HUES64 (cell line): ENCODE measurements at regions not wholly inside any gene's neighbourhood (a gene's known extent, or its start where the extent isn't known, plus 50 kb on each side); places are given as distances from the start of the nearest gene placed in this dataset.

Source experiments
- H3K27ac ChIP-seq: 2 replicates; pipeline ENCODE4 v1.7.0; 2013; ENCODE audit warnings: low read depth, low read length, inconsistent platforms
- H3K27me3 ChIP-seq: 2 replicates; pipeline ENCODE4 v1.6.1; 2013; ENCODE audit warnings: mild to moderate bottlenecking, low read length; ENCODE audit not compliant: insufficient read depth
- H3K36me3 ChIP-seq: 2 replicates; pipeline ENCODE4 v1.6.1; 2013; ENCODE audit warnings: mild to moderate bottlenecking, low read length; ENCODE audit not compliant: insufficient read depth
- H3K4me1 ChIP-seq: 2 replicates; pipeline ENCODE4 v1.6.1; 2013; ENCODE audit warnings: mild to moderate bottlenecking, low read length, moderate library complexity; ENCODE audit not compliant: insufficient read depth
- H3K4me3 ChIP-seq: 2 replicates; pipeline ENCODE4 v1.5.1; 2013; ENCODE audit warnings: mild to moderate bottlenecking, low read length, moderate library complexity
- H3K9ac ChIP-seq: 2 replicates; pipeline ENCODE4 v1.6.1; 2013; ENCODE audit warnings: mild to moderate bottlenecking, low read depth, low read length
- H3K9me3 ChIP-seq: 2 replicates; pipeline ENCODE4 v1.6.1; 2013; ENCODE audit warnings: low read depth, low read length; ENCODE audit not compliant: insufficient read depth
- WGBS: fragments of 150-250, 120-280 bp; methylation state at CpG from one replicate; pipeline ENCODE4 v1.1.7; 2013; ENCODE audit warnings: missing lambda C conversion rate; 5-methylcytosine and 5-hydroxymethylcytosine counted together

DNA sequence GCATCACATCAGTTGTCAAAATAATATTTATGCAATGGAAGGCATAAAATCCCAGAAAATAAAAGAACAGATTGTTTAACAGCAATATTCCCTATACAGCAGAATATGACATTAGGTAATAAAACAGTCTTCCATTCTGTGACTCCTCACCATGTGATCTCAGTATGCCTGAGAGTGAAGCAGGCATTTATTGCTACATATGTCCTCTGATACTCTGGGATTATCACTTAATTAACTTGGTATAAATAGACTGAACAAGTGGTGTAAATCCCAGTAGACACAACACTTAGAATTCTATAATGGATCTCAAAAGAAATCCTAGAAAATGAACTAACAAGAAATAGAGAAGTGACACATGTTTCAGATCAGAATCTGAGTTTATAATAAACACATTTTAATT is 841.3 kb downstream of the PDHA2 start:
- Histone ChIP-seq H3K4me3 (no peak overlapping the region), H3K27me3 (no peaks in the 10 kb centered on the region), H3K27ac (no peak overlapping the region), H3K4me1 (no peaks in the 10 kb centered on the region), H3K9me3 (no peaks in the 10 kb centered on the region), H3K36me3 (no peaks in the 10 kb centered on the region), H3K9ac (no peak overlapping the region)

GRCh38 chr4:96685691-96686090 is 845.8 kb downstream of the PDHA2 start:
- no peaks in the 10 kb centered on the region for H3K36me3 ChIP-seq
- H3K9ac ChIP-seq = no peak overlapping the region
- 96% methylated on average over 7 of the region's 7 CpGs for WGBS
- H3K4me3 ChIP-seq = no peak overlapping the region
- no peak overlapping the region for H3K27ac ChIP-seq
- H3K9me3 ChIP-seq = no peaks in the 10 kb centered on the region
- no peaks in the 10 kb centered on the region for H3K4me1 ChIP-seq
- H3K27me3 ChIP-seq = no peaks in the 10 kb centered on the region

DNA sequence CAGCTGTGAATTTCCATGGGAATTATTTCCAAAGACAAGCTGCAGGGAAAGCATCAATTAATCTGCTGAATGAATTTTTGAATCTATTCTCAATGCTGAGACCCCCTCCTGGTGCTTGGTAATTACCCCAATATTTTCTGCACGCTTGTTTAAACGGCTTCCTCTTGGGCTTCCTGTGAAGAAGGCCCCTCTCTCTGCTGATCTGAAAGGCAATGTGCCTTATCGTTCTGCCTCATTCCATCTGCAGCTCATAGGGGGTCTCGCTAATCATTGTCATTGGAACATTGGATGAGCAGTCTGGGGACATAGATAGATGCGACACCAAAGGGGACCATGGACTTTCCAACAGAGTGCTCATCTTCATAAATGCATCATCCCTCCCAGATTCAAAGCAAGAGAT is 851.6 kb downstream of the PDHA2 start:
- H3K4me3 ChIP-seq = no peak overlapping the region
- H3K9ac ChIP-seq = no peak overlapping the region
- H3K4me1 ChIP-seq = no peaks in the 10 kb centered on the region
- H3K27ac ChIP-seq = no peak overlapping the region
- no peaks in the 10 kb centered on the region for H3K9me3 ChIP-seq
- H3K36me3 ChIP-seq = no peaks in the 10 kb centered on the region
- no peaks in the 10 kb centered on the region for H3K27me3 ChIP-seq
- 91% methylated on average over 5 of the region's 5 CpGs for WGBS

DNA sequence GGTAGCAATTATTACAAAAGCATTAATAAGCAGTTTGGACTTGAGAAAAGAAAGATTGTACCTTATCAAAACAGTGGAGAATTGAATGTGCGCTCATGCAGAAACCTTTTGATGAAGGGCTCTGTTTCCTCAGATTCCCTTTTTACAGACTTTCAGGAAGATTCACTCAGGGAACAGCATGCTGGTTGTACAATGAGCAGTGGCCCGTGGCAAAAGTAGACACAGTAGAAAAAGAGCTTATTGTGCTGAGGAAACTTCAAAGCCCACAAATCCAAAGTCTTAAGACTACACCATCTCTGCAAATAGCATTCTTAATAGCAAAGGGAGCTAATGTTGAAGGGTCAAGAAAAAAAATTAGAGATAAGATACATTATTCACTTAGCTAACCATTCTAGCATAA is 858.9 kb downstream of the PDHA2 start:
- Histone ChIP-seq H3K4me3 (no peak overlapping the region), H3K27ac (no peak overlapping the region), H3K9me3 (no peaks in the 10 kb centered on the region), H3K36me3 (no peaks in the 10 kb centered on the region), H3K27me3 (no peaks in the 10 kb centered on the region), H3K4me1 (peaks cover 9% of the 10 kb centered on the region), H3K9ac (no peak overlapping the region)
- 94% methylated on average over 2 of the region's 2 CpGs for WGBS

DNA sequence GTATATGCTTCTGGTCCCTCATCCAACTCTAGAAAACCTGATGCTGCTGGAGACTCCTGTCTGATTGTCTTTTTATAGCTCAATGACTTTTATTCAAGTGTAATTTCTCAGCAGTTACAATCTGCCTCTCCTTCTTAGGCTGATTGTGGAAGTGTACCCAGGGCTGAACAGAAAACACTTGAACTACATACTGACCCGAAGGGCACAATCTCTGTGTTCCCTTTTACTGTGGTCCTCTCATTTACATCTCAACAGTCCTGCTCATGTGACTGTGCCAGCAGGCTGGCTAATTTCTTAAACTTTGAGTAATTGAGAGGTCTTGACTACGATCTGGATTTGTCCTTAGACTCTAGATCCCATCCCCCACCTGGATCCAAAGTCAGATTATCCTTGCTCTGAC is 863.4 kb downstream of the PDHA2 start:
- 80% methylated on average over 2 of the region's 2 CpGs for WGBS
- Histone ChIP-seq H3K9me3 (no peaks in the 10 kb centered on the region), H3K9ac (no peak overlapping the region), H3K4me1 (peaks cover 9% of the 10 kb centered on the region), H3K36me3 (no peaks in the 10 kb centered on the region), H3K27me3 (no peaks in the 10 kb centered on the region), H3K4me3 (no peak overlapping the region), H3K27ac (no peak overlapping the region)

GRCh38 chr4:96708766-96709165 is 868.9 kb downstream of the PDHA2 start:
- H3K36me3 ChIP-seq = no peaks in the 10 kb centered on the region
- H3K27me3 ChIP-seq = no peaks in the 10 kb centered on the region
- H3K9me3 ChIP-seq = no peaks in the 10 kb centered on the region
- H3K27ac ChIP-seq = no peak overlapping the region
- H3K4me1 ChIP-seq = no peaks in the 10 kb centered on the region
- no peak overlapping the region for H3K9ac ChIP-seq
- no CpG with 5 or more reads among the region's 1 CpG for WGBS
- H3K4me3 ChIP-seq = no peak overlapping the region

GRCh38 chr4:96713271-96713850 is 873.5 kb downstream of the PDHA2 start:
- Histone ChIP-seq H3K4me3 (no peak overlapping the region), H3K4me1 (no peaks in the 10 kb centered on the region), H3K27me3 (no peaks in the 10 kb centered on the region), H3K27ac (no peak overlapping the region), H3K9ac (no peak overlapping the region), H3K9me3 (no peaks in the 10 kb centered on the region), H3K36me3 (no peaks in the 10 kb centered on the region)
- WGBS = 100% methylated on average over 7 of the region's 7 CpGs

- Histone ChIP-seq H3K9me3 (peaks cover 15% of the 10 kb centered on the region), H3K9ac (no peak overlapping the region), H3K27me3 (no peaks in the 10 kb centered on the region), H3K4me1 (no peaks in the 10 kb centered on the region), H3K36me3 (0 out of 2 replicates have a peak, but pooled peaks cover 4% of the 10 kb centered on the region), H3K27ac (no peak overlapping the region), H3K4me3 (no peak overlapping the region)
Measured at GRCh38 chr4:96729641-96730040, 889.7 kb downstream of the PDHA2 start.

- H3K4me1 ChIP-seq = no peaks in the 10 kb centered on the region
- no peaks in the 10 kb centered on the region for H3K27me3 ChIP-seq
- 100% methylated on average over 1 of the region's 3 CpGs for WGBS
- no peak overlapping the region for H3K4me3 ChIP-seq
- peaks cover 22% of the 10 kb centered on the region for H3K9me3 ChIP-seq
- H3K27ac ChIP-seq = no peak overlapping the region
- 0 out of 2 replicates have a peak, but pooled peaks cover 8% of the 10 kb centered on the region for H3K36me3 ChIP-seq
- no peak overlapping the region for H3K9ac ChIP-seq
Measured at GRCh38 chr4:96730432-96730831, 890.5 kb downstream of the PDHA2 start.

- Histone ChIP-seq H3K9me3 (peaks cover 59% of the 10 kb centered on the region), H3K4me1 (peaks cover 16% of the 10 kb centered on the region), H3K27ac (peak overlapping the region; percentile 99), H3K27me3 (no peaks in the 10 kb centered on the region), H3K36me3 (peaks cover 29% of the 10 kb centered on the region), H3K9ac (peak overlapping the region; percentile 62), H3K4me3 (no peak overlapping the region)
- 34% methylated on average over 2 of the region's 2 CpGs for WGBS
Measured at GRCh38 chr4:96736352-96736889, 896.5 kb downstream of the PDHA2 start.

DNA sequence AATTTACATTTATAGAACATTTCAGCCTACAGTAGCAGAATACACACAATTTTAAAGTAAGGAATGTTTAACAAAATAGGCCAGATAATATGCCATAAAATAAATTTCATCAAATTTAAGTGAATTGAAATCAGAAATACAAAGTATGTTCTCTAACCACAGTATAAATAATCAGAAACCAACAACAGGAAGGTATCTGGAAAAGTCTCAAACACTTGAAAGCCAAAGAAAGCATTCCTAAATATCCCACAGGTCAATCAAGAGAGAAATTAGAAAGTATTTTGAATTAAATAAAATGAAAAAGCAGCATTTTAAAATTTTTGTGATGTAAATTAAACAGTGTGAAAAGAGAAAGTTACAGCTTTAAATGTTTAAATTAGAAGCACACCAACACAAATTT is 899.2 kb downstream of the PDHA2 start:
- no peak overlapping the region for H3K9ac ChIP-seq
- H3K4me3 ChIP-seq = no peak overlapping the region
- peaks cover 16% of the 10 kb centered on the region for H3K4me1 ChIP-seq
- H3K36me3 ChIP-seq = peaks cover 35% of the 10 kb centered on the region
- H3K27me3 ChIP-seq = no peaks in the 10 kb centered on the region
- no peak overlapping the region for H3K27ac ChIP-seq
- peaks cover 70% of the 10 kb centered on the region for H3K9me3 ChIP-seq
